Tibial artery (tissue), 4 donors: ENCODE measurements at regions not wholly inside any gene's neighbourhood (a gene's known extent, or its start where the extent isn't known, plus 50 kb on each side); places are given as distances from the start of the nearest gene placed in this dataset.
"Not testable (repeated sequence)": the region's sequence is repeated elsewhere in the genome, so short reads cannot be mapped to it uniquely, and the experiment has no call there.

Experiments
- DNase-seq, 2 donors: peaks; one replicate each; pipeline ENCODE4 v3.0.0-alpha.2; 2019
- H3K27ac ChIP-seq, 2 donors: fragments of 200-600 bp; sonication (generic) in 1 of 2; 1 replicate in 1 of 2; 2 replicates in 1 of 2; pipeline ENCODE4 v1.5.1; 2018 to 2019; ENCODE audit warnings: mild to moderate bottlenecking in 1 of 2
- H3K27me3 ChIP-seq, 2 donors: fragments of 200-600 bp; sonication (generic) in 1 of 2; one replicate each; pipeline versions ENCODE4 v1.5.1 to v1.6.0; 2016 to 2019
- H3K36me3 ChIP-seq, 3 donors: fragments of 200-600 bp; sonication (generic) in 2 of 3; one replicate each; pipeline ENCODE4 v1.5.1; 2016 to 2019; ENCODE audit warnings: mild to moderate bottlenecking in 2 of 3
- H3K4me1 ChIP-seq, 4 donors: fragments of 200-600 bp; sonication (generic) in 2 of 4; 1 replicate in 3 of 4; 2 replicates in 1 of 4; pipeline ENCODE4 v1.5.1; 2016 to 2019
- H3K4me3 ChIP-seq, 2 donors: fragments of 200-600 bp; sonication (generic) in 1 of 2; 1 replicate in 1 of 2; 2 replicates in 1 of 2; pipeline ENCODE4 v1.5.1; 2018 to 2019; ENCODE audit warnings: mild to moderate bottlenecking in 2 of 2
- H3K9me3 ChIP-seq, 3 donors: fragments of 200-600 bp; sonication (generic) in 1 of 3; one replicate each; pipeline ENCODE4 v1.5.1; 2016 to 2019
- intact Hi-C: fragments of 100-400 bp; cut with DNase I; formaldehyde crosslinking; loops from one replicate; pipeline ENCODE4 v1.15.0; 2023; ENCODE audit warnings: low total_unique reads
- TF ChIP-seq, protein P1 (sequence below), 2 experiments: fragments of 200-600 bp in 1 of 2; fragments of 450-650 bp in 1 of 2; IDR thresholded peaks; one replicate each; pipeline ENCODE4 v1.5.1; 2017 to 2019; ENCODE audit warnings: antibody characterized with exemption in 2 of 2, mild to moderate bottlenecking in 1 of 2, moderate library complexity in 1 of 2

DNA sequence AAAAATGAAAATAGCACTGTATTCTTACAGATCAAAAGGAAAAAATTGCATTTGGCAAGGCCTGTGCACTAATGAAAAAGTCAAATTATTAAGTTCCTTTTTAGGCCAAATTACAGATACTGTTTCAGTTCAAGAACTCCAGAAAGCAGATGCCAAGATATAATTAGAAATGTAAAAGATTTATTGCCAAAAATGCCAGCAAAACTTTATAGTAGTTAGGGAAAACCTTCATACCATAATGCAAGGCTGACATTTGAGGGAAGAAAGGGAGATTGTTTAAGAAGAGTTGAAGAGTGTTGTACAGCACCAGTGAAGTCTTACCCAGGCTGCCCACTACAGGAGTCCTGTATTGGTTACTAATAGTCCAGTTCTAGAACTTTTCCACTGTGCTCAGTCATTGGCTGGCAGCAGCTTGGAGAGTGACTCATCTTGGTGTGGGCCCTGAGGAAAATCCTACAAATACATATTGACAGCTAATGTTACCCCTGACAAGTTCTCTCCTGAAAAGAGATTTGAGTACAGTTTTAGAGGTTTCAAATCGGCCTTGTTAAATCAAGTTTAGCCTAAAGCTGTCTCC is 600.4 kb downstream of the C12orf50 start:
- no peak overlapping the region for H3K4me3 ChIP-seq
- no peaks in the 10 kb centered on the region for H3K9me3 ChIP-seq
- no peak overlapping the region for H3K27ac ChIP-seq
- intact Hi-C loops, result no loop called here
- peaks cover 0 to 12% (median 9%) of the 10 kb centered on the region in 4 donors for H3K4me1 ChIP-seq
- no peaks in the 10 kb centered on the region for H3K36me3 ChIP-seq
- no peak for DNase-seq
- no peaks in the 10 kb centered on the region for H3K27me3 ChIP-seq
- TF ChIP-seq, protein P1, sequence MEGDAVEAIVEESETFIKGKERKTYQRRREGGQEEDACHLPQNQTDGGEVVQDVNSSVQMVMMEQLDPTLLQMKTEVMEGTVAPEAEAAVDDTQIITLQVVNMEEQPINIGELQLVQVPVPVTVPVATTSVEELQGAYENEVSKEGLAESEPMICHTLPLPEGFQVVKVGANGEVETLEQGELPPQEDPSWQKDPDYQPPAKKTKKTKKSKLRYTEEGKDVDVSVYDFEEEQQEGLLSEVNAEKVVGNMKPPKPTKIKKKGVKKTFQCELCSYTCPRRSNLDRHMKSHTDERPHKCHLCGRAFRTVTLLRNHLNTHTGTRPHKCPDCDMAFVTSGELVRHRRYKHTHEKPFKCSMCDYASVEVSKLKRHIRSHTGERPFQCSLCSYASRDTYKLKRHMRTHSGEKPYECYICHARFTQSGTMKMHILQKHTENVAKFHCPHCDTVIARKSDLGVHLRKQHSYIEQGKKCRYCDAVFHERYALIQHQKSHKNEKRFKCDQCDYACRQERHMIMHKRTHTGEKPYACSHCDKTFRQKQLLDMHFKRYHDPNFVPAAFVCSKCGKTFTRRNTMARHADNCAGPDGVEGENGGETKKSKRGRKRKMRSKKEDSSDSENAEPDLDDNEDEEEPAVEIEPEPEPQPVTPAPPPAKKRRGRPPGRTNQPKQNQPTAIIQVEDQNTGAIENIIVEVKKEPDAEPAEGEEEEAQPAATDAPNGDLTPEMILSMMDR (IDR thresholded peaks at IDR 0.05), result no peak

DNA sequence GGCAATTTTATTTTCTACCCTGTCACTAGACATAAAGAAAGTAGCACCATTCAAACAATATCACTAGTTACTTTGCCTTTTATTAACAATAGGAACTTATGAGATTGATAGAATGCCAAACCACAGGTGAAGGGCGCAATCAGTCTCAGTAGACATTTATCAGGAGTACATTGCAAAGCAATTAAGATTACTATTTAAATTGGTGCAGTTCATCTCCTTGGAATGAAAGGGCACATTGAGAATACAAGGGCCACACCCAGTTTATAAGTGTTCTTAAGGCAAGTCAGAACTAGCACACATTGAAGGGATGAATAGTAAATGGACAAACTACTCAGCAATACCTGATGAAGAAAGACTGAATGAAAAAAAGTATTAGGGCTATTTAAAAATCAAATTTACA is 601.4 kb downstream of the C12orf50 start:
- H3K4me1 ChIP-seq, result peaks cover 0 to 12% (median 9%) of the 10 kb centered on the region in 4 donors
- H3K27me3 ChIP-seq, result no peaks in the 10 kb centered on the region
- no peaks in the 10 kb centered on the region for H3K9me3 ChIP-seq
- TF ChIP-seq, protein P1 (IDR thresholded peaks at IDR 0.05), result no peak
- no peaks in the 10 kb centered on the region for H3K36me3 ChIP-seq
- DNase-seq, result no peak
- intact Hi-C loops, result no loop called here
- no peak overlapping the region for H3K4me3 ChIP-seq
- no peak overlapping the region for H3K27ac ChIP-seq

DNA sequence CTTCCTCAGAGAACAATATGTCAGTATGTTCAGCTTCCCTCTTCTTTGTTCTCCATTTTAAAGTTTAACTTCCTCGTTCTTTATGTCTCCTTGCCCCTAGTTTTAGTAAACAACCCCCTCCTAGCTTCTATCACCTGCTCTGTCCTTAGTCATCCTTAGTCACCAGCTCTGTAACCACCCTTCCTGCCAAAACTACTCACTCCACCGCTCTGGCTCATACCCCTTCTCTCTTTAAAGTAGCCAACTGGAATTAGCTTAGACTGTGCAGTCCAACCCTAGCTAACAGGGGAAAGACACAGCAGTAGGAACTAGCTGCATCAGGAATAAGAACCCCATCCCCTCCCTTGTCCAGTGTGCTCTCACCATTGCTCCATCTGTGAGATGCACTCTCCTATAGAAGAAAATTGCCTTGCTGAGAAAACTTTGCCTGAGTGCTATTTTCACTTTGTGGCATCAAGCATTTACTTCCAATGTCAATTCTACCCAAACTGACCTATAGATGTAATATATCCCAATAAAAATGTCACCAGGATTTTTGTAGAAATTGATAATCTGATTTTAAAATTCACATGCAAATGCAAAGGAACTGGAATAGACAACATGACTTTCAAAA is 603.2 kb downstream of the C12orf50 start:
- no peaks in the 10 kb centered on the region for H3K27me3 ChIP-seq
- no peak overlapping the region for H3K4me3 ChIP-seq
- H3K27ac ChIP-seq, result no peak overlapping the region
- H3K4me1 ChIP-seq, result peaks cover 0 to 12% (median 9%) of the 10 kb centered on the region in 4 donors
- intact Hi-C loops, result no loop called here
- TF ChIP-seq, protein P1 (IDR thresholded peaks at IDR 0.05), result no peak
- no peak for DNase-seq
- H3K36me3 ChIP-seq, result no peaks in the 10 kb centered on the region
- no peaks in the 10 kb centered on the region for H3K9me3 ChIP-seq

- H3K36me3 ChIP-seq, H3K4me3 ChIP-seq, intact Hi-C loops, H3K4me1 ChIP-seq, H3K9me3 ChIP-seq, H3K27ac ChIP-seq, H3K27me3 ChIP-seq, DNase-seq: not testable (repeated sequence)
Observed at GRCh38 chr12:87421233-87421632, 608.0 kb downstream of the C12orf50 start.

GRCh38 chr12:87413784-87414183 is 615.4 kb downstream of the C12orf50 start:
- DNase-seq, result no peak
- TF ChIP-seq, protein P1 (IDR thresholded peaks at IDR 0.05), result no peak

GRCh38 chr12:87406926-87407325 is 622.3 kb downstream of the C12orf50 start:
- DNase-seq, result no peak
- Histone ChIP-seq H3K36me3 (no peaks in the 10 kb centered on the region), H3K27ac (no peak overlapping the region), H3K27me3 (no peaks in the 10 kb centered on the region), H3K4me3 (no peak overlapping the region), H3K9me3 (no peaks in the 10 kb centered on the region), H3K4me1 (no peaks in the 10 kb centered on the region)
- intact Hi-C loops, result no loop called here
- TF ChIP-seq, protein P1 (IDR thresholded peaks at IDR 0.05), result no peak

More at GRCh38 chr12:87413784-87414183, 615.4 kb downstream of the C12orf50 start:
- no peaks in the 10 kb centered on the region for H3K4me1 ChIP-seq
- intact Hi-C loops, result no loop called here
- no peaks in the 10 kb centered on the region for H3K36me3 ChIP-seq
- H3K4me3 ChIP-seq, result no peak overlapping the region
- no peaks in the 10 kb centered on the region for H3K27me3 ChIP-seq
- H3K27ac ChIP-seq, result no peak overlapping the region
- H3K9me3 ChIP-seq, result no peaks in the 10 kb centered on the region
